SK-N-MC (cell line): ENCODE measurements at regions not wholly inside any gene's neighbourhood (a gene's known extent, or its start where the extent isn't known, plus 50 kb on each side); places are given as distances from the start of the nearest gene placed in this dataset.

Source experiments
- EZH2 ChIP-seq: fragments of 200-600 bp; sonication (generic); IDR thresholded peaks from one replicate; pipeline ENCODE4 v1.6.1; 2017; ENCODE audit warnings: antibody characterized with exemption
- FOXP2 ChIP-seq: optimal IDR thresholded peaks from 2 replicates; pipeline ENCODE3; 2011; ENCODE audit warnings: mild to moderate bottlenecking, moderate library complexity; ENCODE audit not compliant: insufficient read depth; ENCODE audit errors: extremely low read length, control extremely low read depth
- POLR2AphosphoS5 ChIP-seq: IDR thresholded peaks from 2 replicates; pipeline ENCODE4 v1.6.1; 2012; ENCODE audit warnings: mild to moderate bottlenecking, low read depth, low read length, borderline replicate concordance

DNA sequence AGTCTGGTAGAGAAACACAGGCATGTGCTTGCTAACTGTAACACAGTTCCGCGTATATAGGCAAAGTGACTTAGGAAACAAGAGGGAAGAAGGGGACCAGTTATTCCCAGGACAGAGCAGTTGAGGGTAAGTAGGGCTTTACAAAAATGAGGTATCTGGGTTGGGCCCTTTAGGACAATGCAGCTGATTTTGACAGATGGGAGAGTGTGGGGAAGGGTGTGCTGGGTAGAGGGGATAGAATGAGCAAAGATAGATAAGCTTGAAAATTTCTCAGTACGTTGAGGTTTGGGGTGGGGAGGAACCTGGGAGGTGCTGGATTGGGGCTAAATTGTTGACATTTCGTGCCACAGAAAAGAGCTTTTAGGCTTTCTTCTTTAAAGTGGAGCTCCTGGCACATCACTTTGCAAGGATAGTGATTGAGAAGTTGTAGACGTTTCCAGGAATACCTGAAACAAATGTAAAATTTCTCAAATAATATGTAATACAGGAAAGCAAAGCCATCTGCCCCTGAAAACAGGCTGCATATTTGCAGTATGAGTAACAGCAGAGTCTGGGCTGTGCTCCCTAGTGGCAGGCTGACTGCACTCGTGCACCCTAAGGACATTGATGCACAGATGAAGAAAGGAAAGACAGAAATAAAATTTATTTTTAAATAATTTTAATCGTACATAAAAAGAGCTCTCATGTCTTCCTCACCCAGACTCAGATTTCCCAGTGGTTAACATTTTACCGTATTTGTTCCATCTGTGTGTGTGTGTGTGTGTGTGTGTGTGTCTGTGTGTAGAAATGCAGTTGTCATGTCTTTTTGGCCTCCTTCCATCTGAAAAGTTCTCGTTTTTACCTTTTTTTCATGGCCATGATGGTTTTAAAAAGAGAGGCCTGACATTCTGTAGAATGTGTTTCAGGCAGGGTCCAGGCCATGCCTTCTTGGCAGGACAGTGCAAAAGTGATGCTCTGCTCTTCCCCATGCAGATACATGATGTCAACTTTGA is 144.9 kb upstream of the DMRT1 start:
- TF ChIP-seq EZH2 (no peak), POLR2AphosphoS5 (no peak), FOXP2 (no peak)
